SK-MEL-5 (cell line): ENCODE measurements at regions not wholly inside any gene's neighbourhood (a gene's known extent, or its start where the extent isn't known, plus 50 kb on each side); places are given as distances from the start of the nearest gene placed in this dataset.
A peak's percentile ranks its signal among the peaks of the same experiment; 100 is the strongest.

Experiments used
- DNase-seq: peaks from one replicate; pipeline ENCODE4 v3.0.0-alpha.2; 2016; ENCODE audit warnings: low read depth, low spot score
- in situ Hi-C: cut with HindIII; loops from 2 replicates; pipeline ENCODE4 v1.10.0; 2016; ENCODE audit warnings: low sequenced_read_pairs, high pct_unique_total_duplicates, low pct_unique_long_range_greater_than_20kb

GRCh38 chr13:33617055-33617454 lies 200.9 kb upstream of the RFC3 start:
- DNase-seq = no peak
- in situ Hi-C loops = no loop called here

DNA sequence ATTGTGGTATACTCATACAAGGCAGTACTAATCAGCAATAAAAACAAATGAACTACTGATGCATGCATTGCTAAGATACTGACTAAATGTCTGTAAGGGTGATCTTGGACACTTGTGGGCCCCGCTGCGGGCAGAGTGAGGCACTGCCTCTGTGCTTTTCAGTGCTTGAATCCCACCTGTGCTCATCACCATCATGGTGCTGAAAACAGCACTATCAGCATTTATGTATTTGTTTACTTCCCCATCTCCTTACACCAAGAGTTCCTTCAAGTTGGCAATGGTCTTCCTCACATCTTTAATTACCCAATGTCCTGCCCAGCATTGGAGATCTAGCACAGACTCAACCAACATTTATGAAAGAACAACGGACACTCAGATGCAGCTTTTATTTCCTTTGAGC lies 193.7 kb upstream of the RFC3 start:
- DNase-seq = no peak
- in situ Hi-C loops = no loop called here

DNA sequence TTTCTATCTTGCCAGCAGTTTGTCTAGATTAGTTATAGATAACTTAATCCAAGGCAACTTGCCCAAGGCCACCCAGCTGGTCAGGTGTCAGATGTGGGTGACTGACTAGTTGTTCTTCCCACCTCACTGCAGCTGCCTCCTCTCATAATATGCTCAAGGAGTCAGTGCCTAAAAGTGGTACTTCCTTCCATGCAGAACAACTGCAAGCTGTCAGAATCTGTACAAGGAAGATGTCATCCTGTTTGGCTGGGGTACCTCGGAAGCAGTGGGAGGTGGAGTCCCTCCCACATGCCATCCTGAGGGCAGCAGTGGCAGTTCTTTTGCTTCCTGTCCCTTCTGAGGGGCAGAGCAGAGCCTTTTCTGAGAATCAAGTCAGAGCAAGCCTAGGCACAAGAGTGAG lies 193.2 kb upstream of the RFC3 start:
- in situ Hi-C loops = no loop called here
- DNase-seq = no peak

GRCh38 chr13:33626407-33626806 lies 191.5 kb upstream of the RFC3 start:
- in situ Hi-C loops = no loop called here
- no peak for DNase-seq

DNA sequence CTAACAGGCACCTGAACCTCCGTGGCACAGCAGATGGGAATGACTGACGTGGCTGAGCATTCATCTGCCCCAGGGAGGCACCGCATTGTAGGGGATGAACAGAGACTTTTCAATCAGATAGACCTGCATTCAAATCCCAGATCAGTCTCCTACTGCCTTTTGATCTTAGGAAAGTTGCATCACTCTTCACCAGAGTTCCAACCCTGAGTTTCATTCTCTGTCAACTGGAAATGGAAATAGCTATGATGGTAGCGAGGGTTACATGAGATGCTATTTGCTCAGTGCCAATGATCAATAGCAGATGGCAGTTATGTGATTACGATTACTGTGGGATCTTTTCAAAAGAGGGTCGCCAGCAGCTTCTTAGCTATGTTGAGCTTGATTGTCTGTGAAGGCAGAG lies 189.3 kb upstream of the RFC3 start:
- in situ Hi-C loops = no loop called here
- DNase-seq = no peak

GRCh38 chr13:33629605-33630360 lies 188.2 kb upstream of the RFC3 start:
- in situ Hi-C loops = no loop called here
- no peak for DNase-seq

DNA sequence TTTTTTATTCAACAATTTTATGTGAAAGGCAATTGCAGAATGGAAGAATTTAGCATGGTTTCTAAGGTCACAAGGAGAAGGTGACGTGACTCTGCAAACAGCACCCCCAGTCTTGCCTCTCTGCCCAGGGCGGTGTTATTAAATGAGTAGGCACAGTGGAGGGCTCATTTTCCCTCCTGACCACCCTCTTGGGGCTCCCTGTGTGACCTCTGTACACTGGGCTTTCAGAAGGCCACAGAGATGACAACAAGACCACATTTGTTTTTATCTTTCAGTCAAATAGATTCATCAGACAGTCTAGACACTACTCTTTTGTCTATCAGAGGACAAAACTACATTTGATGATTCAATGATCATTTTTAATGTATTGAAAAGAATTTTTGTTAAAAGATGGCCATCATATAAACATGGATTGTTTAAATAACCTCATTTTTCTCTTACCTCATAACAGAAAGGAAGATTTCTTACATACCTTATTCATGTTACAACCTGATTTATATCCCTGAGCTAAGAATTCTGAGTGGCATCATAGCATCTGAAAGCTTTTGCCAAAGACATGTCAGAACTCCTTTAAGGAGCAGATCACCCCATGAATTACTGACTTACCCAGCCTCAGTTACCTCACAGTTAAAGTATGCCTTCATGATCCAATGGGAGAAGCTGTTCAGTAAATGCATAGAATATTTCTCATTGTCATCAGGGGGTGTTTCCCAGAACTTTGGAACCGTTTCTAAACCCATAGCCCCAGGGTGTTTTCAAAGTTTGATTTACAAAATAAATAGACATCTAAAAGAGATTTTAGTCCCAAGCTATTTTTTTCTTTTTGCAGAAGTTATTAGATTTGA lies 184.0 kb upstream of the RFC3 start:
- in situ Hi-C loops = no loop called here
- DNase-seq = peak; percentile 100

DNA sequence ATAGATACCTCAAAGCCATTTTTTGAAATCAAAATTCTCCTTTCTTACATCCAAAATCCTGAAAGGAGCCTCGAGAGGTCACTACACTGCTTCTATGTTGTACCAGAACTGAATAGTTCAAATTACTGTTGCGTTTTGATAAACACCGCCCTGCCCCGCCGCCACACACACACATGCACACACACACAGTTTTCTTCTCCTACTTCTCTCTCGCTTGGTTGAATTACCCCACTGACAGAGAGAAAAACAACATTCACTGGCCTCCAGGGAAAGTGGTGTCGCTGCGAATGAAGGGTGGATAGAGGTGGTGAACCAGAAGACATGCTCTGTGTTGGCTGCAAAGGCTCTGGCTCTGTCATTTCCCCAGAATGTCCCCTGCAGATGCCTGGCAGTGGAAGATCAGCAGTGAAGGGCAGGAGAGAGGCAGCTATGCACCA lies 183.4 kb upstream of the RFC3 start:
- peak; percentile 70 for DNase-seq
- in situ Hi-C loops = no loop called here

DNA sequence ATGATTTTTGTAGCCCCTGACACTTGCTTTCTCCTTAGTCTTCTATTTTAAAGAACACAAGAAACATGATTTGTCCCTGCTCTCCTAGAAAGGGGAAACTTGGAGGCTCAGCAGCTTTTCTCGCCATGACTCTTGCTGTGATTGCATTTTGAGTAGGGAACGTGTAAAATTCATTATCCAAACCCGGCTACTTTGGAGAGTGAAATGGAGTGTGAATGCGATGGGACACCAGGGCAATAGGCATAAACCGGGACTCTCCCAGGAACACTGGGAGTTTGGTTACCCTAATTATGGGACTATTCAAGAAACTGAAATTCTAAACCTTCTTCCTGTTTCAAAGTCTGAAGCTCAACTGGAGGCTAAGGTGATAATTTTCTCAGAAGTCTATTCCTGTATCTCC lies 181.7 kb upstream of the RFC3 start:
- in situ Hi-C loops = no loop called here
- DNase-seq = no peak

GRCh38 chr13:33636955-33637670 lies 180.8 kb upstream of the RFC3 start:
- in situ Hi-C loops = no loop called here
- DNase-seq = no peak

DNA sequence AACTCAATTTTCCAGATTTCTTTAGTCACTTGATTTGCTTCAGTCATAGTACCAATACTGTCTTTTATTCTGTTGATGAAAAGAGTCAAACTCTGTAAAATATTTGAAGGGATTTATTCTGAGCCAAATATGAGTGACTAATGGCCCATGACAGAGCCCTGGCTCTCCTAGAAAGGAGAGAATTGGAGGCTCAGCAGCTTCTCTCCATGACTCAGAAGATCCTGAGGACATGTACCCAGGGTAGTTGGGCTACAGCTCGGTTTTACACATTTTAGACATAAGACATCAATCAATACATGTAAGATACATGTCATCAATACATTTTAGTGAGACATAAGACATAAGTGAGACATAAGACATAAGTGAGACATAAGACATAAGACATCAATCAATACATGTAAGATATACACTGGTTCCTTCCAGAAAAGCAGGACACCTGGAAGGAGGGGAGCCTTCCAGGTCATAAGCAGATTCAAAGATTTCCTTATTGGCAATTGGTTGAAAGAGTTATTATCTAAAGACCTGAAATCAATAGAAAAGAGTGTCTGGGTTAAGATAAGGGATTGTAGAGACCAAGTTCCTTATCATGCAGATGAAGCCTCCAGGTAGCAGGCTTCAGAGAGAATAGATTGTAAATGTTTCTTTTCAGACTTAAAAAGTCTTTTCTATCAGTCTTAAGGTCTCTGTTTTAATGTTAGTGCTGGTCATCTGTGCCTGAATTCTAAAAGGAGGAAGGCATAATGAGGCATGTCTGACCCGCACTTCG lies 179.8 kb upstream of the RFC3 start:
- DNase-seq = no peak

GRCh38 chr13:33639158-33639557 lies 178.8 kb upstream of the RFC3 start:
- DNase-seq = no peak

More for the DNA sequence above, 179.8 kb upstream of the RFC3 start:
- in situ Hi-C loops = no loop called here

GRCh38 chr13:33639626-33640080 lies 178.3 kb upstream of the RFC3 start:
- in situ Hi-C loops = no loop called here
- no peak for DNase-seq

More at GRCh38 chr13:33639158-33639557, 178.8 kb upstream of the RFC3 start:
- in situ Hi-C loops = no loop called here

DNA sequence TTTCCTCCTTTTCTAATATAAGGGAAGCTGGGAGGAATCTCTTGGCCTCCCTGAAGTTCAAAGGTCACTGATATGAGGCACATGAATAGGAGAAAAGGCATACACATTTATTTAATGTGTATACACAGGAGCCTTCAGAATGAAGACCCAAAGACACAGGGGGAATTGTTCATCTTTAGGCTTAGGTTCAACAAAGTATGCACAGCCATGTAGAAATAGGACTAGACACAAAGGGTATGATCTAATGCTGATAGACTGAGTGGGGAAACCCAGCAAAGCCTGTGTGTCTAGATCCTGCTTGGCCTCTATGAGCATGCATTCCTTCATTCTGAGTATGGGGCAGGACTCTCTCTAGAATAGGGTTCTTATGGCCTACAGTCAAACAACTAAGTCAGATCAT lies 177.1 kb upstream of the RFC3 start:
- no peak for DNase-seq
- in situ Hi-C loops = no loop called here

GRCh38 chr13:33642374-33643065 lies 175.4 kb upstream of the RFC3 start:
- DNase-seq = no peak
- in situ Hi-C loops = no loop called here

DNA sequence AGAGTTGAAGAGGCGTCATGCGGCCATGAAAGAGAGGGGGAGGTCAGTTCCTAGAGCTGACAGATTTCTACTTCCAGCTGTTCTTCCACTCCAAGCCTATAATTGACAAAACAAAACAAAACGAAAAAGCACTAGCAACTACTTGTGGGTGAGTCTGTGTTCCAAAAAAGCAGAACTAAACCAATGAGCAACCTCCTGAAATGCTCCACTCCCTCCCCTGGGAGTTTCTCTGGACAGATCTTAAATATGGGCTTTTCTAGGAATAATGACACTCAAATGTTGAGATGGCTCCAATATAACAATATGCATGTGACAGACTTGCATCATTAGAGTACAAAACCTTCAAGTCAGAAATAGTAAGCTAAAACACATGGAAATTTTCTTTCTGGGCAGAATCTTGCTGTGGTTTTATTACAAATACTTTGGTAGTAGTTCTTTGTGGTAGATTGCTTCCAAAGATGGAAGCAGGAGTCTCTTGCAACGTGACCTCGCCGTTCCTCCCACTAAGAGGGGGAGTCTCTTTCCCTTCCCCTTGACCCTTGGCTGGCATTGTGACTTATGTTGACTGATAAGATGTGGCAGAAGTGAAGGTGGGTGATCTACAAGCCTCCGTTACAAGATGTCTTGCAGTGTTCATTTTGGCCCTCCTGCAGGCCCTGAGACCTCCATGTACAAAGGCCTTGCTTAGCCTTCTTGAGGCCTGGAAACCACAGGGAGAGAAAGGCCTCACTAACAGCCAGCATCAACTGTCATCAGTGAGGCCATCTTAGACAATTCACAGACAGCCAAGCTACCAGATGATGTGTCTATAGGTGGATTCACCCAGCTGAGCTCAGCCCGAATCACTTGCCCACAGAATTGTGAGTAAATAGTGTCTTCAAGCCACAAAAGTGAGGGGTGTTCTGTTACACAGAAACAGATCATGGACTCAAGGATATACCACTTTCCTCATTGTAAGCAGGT lies 173.1 kb upstream of the RFC3 start:
- DNase-seq = no peak
- in situ Hi-C loops = no loop called here
